ENCODE measurements at regions not wholly inside any gene's neighbourhood (a gene's known extent, or its start where the extent isn't known, plus 50 kb on each side); places are given as distances from the start of the nearest gene placed in this dataset.
"Not testable (repeated sequence)": the region's sequence is repeated elsewhere in the genome, so short reads cannot be mapped to it uniquely, and the experiment has no call there.

- DNase-seq (ENCODE audit: low read depth in 4 of 4, low spot score in 2 of 4) = no peak
These were observed 157.1 kb upstream of the GRK3 start for GRCh38 chr22:25407226-25407858.

- DNase-seq (ENCODE audit: low read depth in 4 of 4, low spot score in 2 of 4) = no peak
These were observed 156.6 kb upstream of the GRK3 start for GRCh38 chr22:25407859-25408229.

DNA sequence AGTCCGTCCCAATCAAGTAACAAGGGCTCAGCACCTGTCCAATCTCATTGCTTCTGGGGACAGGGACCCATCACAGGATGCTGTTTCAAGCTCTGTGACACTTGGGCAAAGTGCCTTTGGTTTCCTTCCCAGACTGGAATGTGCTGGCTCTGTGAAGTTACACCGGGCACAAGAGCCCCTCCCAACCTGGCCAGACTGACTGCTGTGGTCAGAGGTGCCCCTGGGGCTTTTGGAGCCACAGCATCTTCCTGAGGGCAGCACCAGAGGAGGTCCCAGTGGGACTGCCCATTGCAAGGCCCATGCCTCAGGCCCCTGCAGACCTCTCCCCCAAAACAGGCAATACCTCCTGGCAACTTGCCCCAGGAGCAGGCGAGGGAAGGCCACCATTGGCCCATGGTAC, 155.2 kb upstream of the GRK3 start:
- DNase-seq (ENCODE audit: low read depth in 4 of 4, low spot score in 2 of 4) = no peak

GRCh38 chr22:25410849-25411248, 153.6 kb upstream of the GRK3 start:
- no peak for DNase-seq (ENCODE audit: low read depth in 4 of 4, low spot score in 2 of 4)

- no peak for DNase-seq (ENCODE audit: low read depth in 4 of 4, low spot score in 2 of 4)
These were observed 150.9 kb upstream of the GRK3 start for GRCh38 chr22:25413620-25414019.

- not testable (repeated sequence) for DNase-seq (ENCODE audit: low read depth in 4 of 4, low spot score in 2 of 4)
These were observed 148.7 kb upstream of the GRK3 start for GRCh38 chr22:25415731-25416130.

- DNase-seq (ENCODE audit: low read depth in 4 of 4, low spot score in 2 of 4) = not testable (repeated sequence)
These were observed 146.6 kb upstream of the GRK3 start for GRCh38 chr22:25417826-25418225.

- DNase-seq (ENCODE audit: low read depth in 4 of 4, low spot score in 2 of 4) = no peak
These were observed 145.0 kb upstream of the GRK3 start for GRCh38 chr22:25419247-25420113.

DNA sequence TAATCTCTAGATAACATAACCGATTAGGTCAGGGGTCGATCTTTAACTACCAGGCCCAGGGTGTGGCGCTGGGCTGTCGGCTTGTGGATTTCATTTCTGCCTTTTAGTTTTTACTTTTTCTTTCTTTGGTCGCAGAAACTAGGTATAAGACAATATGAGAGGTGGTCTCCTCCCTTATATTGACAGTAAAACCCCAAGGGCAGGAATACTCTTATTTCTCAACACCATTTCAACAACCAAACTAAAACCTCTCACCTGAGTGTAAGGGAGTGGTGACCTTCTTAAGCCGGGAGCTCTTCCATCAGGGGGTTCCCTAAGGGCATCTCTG, 144.4 kb upstream of the GRK3 start:
- DNase-seq (ENCODE audit: low read depth in 4 of 4, low spot score in 2 of 4) = not testable (repeated sequence)

DNA sequence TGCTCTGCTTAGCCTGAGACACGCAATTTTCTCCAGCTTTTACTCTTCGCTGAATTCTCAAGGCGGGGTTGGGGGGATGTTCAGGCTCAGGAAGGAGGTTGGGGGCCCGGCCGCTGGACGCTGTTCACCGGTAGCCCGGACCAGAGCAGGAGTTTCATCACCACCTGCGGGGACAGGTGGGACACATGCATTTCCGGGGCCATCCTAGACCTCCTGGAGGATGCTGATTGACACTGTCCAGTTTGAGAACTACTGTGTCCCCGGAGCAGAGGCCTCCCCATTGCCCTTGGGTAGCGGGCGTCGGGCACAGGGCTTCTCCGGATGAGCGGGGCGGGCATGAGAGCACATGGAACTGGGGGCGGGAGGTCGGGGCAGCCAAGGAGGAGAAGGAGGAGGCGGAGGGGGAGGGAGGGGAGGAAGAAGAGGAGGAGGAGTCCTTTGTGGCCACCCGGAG, 144.0 kb upstream of the GRK3 start:
- DNase-seq (ENCODE audit: low read depth in 4 of 4, low spot score in 2 of 4) = no peak

GRCh38 chr22:25420925-25421904, 143.3 kb upstream of the GRK3 start:
- no peak for DNase-seq (ENCODE audit: low read depth in 4 of 4, low spot score in 2 of 4)

DNA sequence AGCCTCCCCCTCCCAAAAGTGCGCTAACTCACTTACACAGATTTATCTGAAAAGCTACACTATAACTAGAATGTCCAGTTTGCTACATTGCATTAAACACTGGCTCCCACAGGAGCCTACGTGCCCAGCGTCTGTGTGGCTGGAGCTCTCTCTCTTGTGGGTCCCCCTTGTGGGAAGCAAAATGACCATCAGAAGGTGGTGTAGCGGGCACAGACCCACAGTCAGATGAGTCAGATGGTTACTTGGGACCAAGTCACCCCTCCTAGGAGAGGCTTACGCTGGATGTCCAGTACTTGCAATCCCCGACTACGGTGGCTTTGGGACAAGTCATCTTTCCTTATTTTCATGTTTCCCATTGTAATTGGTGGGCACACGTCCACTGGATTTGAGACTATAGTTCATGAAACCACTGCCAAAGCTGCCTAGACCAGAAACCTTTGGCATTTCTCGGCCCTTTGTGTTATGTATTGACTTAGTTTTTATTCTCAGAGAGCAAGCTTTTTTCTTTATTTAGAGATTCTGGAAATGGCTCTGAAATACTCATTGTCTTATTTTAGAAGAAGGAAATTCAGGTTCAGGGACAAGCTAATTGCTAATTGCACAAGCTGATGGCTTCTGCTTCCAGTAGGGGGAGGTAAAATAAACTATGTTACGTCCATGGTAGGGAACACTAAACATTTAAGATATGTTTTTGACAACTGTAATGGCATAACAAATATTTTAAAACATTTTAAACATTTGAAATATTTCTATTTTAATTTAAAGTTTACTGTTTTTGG, 137.8 kb upstream of the GRK3 start:
- not testable (repeated sequence) for DNase-seq (ENCODE audit: low read depth in 4 of 4, low spot score in 2 of 4)

DNA sequence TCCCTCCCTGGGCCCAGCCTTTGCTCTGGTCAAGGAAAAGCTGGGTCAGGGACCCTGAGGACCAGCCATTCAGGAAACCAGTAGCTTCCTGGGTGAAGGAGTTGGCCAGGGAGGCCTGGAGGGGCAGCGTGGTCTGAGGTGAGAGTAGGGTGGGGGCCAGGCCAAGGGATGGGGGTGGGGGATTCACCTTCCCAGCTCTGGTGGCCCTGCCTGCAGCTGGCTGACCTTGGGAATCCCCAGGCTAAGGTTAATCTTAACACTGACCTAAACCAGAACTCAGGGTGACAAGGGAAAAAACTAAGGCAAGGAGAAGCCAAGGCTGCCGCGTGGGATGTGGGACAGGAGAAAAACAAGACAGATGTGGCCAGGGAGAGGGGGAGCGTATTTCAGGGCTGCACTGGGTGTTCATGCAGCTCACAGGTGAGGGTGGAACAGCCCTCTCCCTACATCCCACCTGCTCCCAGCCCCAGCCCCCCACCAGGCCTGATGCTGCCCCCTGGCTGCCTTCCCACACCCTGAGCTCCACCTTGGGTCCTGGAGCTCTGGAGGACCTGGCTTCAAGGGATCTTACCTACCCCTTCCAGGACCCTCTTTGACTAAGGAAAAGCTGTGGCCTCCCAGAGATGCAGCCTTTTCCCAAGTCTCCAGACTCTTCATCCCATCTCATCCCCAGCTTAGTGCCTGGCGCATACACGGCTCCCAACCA, 132.7 kb upstream of the GRK3 start:
- DNase-seq (ENCODE audit: low read depth in 4 of 4, low spot score in 2 of 4) = not testable (repeated sequence)

DNA sequence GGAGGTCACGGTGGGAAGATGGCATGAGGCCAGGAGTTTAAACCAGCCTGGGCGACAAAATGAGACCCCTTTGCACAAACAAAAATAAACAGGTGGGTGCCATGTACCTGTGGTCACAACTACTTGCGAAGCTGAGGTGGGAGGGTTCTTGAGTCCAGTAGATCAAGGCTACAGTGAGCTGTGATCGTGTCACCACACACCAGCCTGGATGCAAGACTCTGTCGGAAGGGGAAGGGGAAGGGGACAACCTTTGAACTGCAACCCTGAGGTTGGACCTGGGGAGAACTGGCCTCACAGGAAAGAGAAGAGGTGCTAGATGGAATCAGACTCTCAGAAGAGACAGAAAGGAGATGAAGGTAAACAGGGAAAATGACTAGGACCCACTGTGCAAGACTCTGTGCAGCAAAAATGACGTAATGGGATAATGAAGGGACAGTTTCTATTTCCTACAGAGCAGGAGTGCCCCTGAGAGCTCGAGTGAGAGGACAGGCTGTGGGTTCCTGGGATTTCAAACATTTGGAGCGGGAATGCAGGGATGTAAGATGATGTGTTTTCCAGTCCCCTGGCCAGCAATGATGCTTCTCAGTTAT, 131.0 kb upstream of the GRK3 start:
- DNase-seq (ENCODE audit: low read depth in 4 of 4, low spot score in 2 of 4) = not testable (repeated sequence)

DNA sequence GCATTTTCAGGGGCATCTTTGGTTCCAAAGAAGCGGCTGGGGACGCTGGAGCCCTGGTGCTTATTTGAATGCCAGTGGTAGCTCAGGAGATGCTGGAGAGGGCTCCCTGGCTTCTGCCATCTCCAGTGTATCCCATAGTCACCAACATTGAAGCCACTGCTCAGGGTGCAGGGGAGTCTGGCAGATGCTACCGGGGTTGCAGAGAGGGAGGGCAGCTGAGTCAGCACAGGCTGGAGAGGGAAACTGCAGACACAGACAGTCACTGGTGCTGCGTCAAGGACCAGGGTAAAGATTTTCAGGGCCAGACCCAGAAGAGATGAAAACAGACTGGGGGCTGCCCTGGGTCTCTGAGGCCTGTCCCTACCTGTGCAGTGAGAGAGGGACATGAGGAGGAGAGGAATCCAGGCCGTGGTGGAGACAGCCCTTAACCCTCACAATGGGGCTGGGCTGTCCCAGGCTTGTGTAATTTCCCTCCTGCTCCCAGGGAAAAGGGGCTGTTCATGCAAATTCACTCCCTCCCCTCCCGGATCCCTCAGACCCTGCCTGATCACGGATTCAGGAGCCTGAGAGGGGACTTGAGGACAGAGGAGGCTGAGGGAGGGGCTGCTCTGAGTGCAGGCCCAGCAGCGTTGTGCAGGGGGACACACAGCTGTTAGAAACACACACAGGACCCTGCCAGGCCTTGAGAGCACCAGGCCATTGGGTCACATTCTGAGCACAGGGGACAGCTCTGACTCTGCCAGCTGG, 126.9 kb upstream of the GRK3 start:
- DNase-seq (ENCODE audit: low read depth in 4 of 4, low spot score in 2 of 4) = no peak

GRCh38 chr22:25447067-25447685, 117.3 kb upstream of the GRK3 start:
- DNase-seq (ENCODE audit: low read depth in 4 of 4, low spot score in 2 of 4) = no peak

DNA sequence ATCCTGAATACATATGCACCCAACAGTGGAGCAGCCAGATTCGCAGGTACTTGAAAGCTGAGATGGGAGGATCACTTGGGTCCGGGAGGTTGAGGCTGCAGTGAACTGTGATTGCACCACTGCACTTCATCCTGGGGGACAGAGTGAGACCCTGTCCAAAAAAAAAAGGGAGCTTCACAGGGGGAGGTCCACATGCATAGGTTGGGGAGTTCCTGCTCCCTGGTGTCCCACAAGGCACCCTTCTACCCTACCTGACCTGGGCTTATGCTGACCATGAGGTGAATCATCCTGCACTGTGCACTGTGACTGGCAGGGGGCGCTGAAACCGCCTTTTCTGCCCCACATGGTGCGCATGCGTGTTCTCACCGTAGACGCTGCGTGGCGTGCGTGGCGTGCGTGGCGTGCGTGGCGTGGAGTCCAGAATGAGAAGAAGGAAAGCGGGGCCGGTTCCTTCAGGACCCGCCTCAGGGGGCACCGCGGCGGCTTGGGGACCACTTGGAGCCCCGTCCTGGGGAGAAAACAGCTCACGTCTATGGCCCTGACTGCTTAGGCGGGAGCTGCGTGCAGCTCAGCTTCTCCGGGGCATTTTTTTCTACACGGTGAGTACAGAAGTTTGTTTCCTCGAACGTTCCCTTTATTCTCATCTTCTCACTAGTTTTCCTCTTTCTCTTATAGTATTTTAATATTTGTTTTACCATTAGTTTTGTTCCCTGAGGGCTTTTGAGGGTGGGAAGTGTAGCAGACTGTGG, 116.6 kb upstream of the GRK3 start:
- peak; percentile 56 to 68 (median 59) for DNase-seq (ENCODE audit: low read depth in 4 of 4, low spot score in 2 of 4)

All from left renal cortex interstitium (tissue), 4 donors.